B cell (primary cell): ENCODE measurements at regions not wholly inside any gene's neighbourhood (a gene's known extent, or its start where the extent isn't known, plus 50 kb on each side); places are given as distances from the start of the nearest gene placed in this dataset.

Source experiments
- ATAC-seq: fragments of 200-7000 bp; cut with Tn5 transposase; one replicate; pipeline ENCODE4 v1.10.0; 2021; ENCODE audit warnings: low read depth, mild to moderate bottlenecking, moderate number of reproducible peaks, moderate library complexity
- CTCF ChIA-PET: fragments of 350-600 bp; sonication (Branson Sonifier 250); formaldehyde crosslinking; loops from one replicate; lab custom pipeline; 2021; ENCODE audit warnings: antibody characterized with exemption, inconsistent platforms; lab: Charles Lee
- POLR2A ChIA-PET: fragments of 350-600 bp; sonication (Branson Sonifier 250); formaldehyde crosslinking; loops from one replicate; lab custom pipeline; 2021; ENCODE audit warnings: antibody characterized with exemption; lab: Charles Lee
- DNase-seq: peaks from one replicate; pipeline ENCODE4 v3.0.0; 2013
- H2AFZ ChIP-seq: 2 replicates; pipeline ENCODE4 v1.6.1; 2012; ENCODE audit warnings: mild to moderate bottlenecking, low read depth, low read length; ENCODE audit not compliant: insufficient read depth, poor library complexity, severe bottlenecking
- H3K27ac ChIP-seq, 2 donors: 1 replicate in 1 of 2; 2 replicates in 1 of 2; pipeline ENCODE4 v1.5.1; 2012 to 2013; ENCODE audit warnings: low read length in 2 of 2, mild to moderate bottlenecking in 2 of 2, moderate library complexity in 1 of 2
- H3K27me3 ChIP-seq, 4 experiments: fragments of 200-600 bp in 1 of 4; sonication (generic) in 1 of 4; replicated peaks in 1 of 4; 1 replicate in 2 of 4; 2 replicates in 2 of 4; pipeline versions ENCODE4 v1.6.1 to v1.7.0; 2013 to 2016; ENCODE audit warnings: low read length in 3 of 4, mild to moderate bottlenecking in 2 of 4, mixed read lengths in 1 of 4, moderate library complexity in 1 of 4; ENCODE audit not compliant: insufficient read depth in 4 of 4, control insufficient read depth in 3 of 4; ENCODE audit errors: control extremely low read depth in 1 of 4
- H3K36me3 ChIP-seq, 2 experiments: replicated peaks in 1 of 2; 1 replicate in 1 of 2; 2 replicates in 1 of 2; pipeline versions ENCODE4 v1.6.1 to v1.7.1; 2013; ENCODE audit warnings: low read length in 1 of 2; ENCODE audit not compliant: insufficient read depth in 2 of 2, control insufficient read depth in 1 of 2; ENCODE audit errors: control extremely low read depth in 1 of 2, extremely low read depth in 1 of 2
- H3K4me1 ChIP-seq, 2 donors: fragments of 200-600 bp in 1 of 2; sonication (generic) in 1 of 2; 1 replicate in 1 of 2; 2 replicates in 1 of 2; pipeline versions ENCODE4 v1.5.1 to v1.6.1; 2013 to 2017; ENCODE audit warnings: low read length in 2 of 2; ENCODE audit not compliant: control insufficient read depth in 2 of 2, insufficient read depth in 2 of 2
- H3K4me2 ChIP-seq: replicated peaks from 2 replicates; pipeline ENCODE3; 2012; ENCODE audit warnings: mild to moderate bottlenecking, low read depth, low read length; ENCODE audit not compliant: poor library complexity, severe bottlenecking
- H3K4me3 ChIP-seq, 5 experiments: fragments of 200-600 bp in 1 of 5; sonication (generic) in 1 of 5; 1 replicate in 3 of 5; 2 replicates in 2 of 5; pipeline versions ENCODE4 v1.5.1 to v1.7.0; 2011 to 2016; ENCODE audit warnings: low read length in 4 of 5, mild to moderate bottlenecking in 4 of 5, low read depth in 2 of 5, control low read depth in 1 of 5, moderate library complexity in 1 of 5; ENCODE audit not compliant: insufficient read depth in 1 of 5; ENCODE audit errors: control extremely low read depth in 1 of 5, extremely low read depth in 1 of 5
- H3K79me2 ChIP-seq: fragments of 200-600 bp; sonication (generic); one replicate; pipeline ENCODE4 v1.6.0; 2016; ENCODE audit warnings: low read length; ENCODE audit not compliant: control insufficient read depth, insufficient read depth
- H3K9ac ChIP-seq: fragments of 200-600 bp; sonication (generic); 2 replicates; pipeline ENCODE4 v1.6.1; 2017; ENCODE audit warnings: mild to moderate bottlenecking, low read length, moderate library complexity
- H3K9me3 ChIP-seq, 3 donors: one replicate each; pipeline versions ENCODE4 v1.6.1 to v1.7.1; 2013; ENCODE audit warnings: low read length in 2 of 3; ENCODE audit not compliant: control insufficient read depth in 2 of 3, insufficient read depth in 1 of 3; ENCODE audit errors: control extremely low read depth in 1 of 3
- H4K20me1 ChIP-seq: 2 replicates; pipeline ENCODE4 v1.6.0; 2012; ENCODE audit warnings: mild to moderate bottlenecking, low read length; ENCODE audit not compliant: insufficient read depth, control insufficient read depth, poor library complexity, severe bottlenecking
- H3K27ac Mint-ChIP-seq: one replicate; pipeline ENCODE4 v1.8.0; 2021; ENCODE audit warnings: mixed read lengths
- H3K27me3 Mint-ChIP-seq: one replicate; pipeline ENCODE4 v1.8.0; 2021; ENCODE audit warnings: mixed read lengths
- H3K4me1 Mint-ChIP-seq: one replicate; pipeline ENCODE4 v1.8.0; 2021; ENCODE audit warnings: mixed read lengths
- H3K4me3 Mint-ChIP-seq: one replicate; pipeline ENCODE4 v1.8.0; 2021; ENCODE audit warnings: mixed read lengths
- H3K9me3 Mint-ChIP-seq: one replicate; pipeline ENCODE4 v1.8.0; 2022; ENCODE audit warnings: mixed read lengths; ENCODE audit not compliant: insufficient read depth
- CTCF ChIP-seq: fragments of 200-600 bp; IDR thresholded peaks from one replicate; pipeline ENCODE4 v1.8.0; 2022; ENCODE audit warnings: antibody characterized with exemption, mild to moderate bottlenecking
- EZH2 ChIP-seq: IDR thresholded peaks from 2 replicates; pipeline ENCODE4 v1.6.1; 2012; ENCODE audit warnings: borderline replicate concordance, low read depth, mild to moderate bottlenecking, moderate library complexity, low read length; ENCODE audit not compliant: insufficient read depth, poor library complexity, severe bottlenecking
- WGBS: methylation state at CpG from one replicate; pipeline ENCODE4 v1.1.5; 2013; ENCODE audit warnings: missing lambda C conversion rate; ENCODE audit not compliant: insufficient coverage; 5-methylcytosine and 5-hydroxymethylcytosine counted together
- intact Hi-C: fragments of 100-400 bp; cut with micrococcal nuclease; formaldehyde crosslinking; loops from one replicate; pipeline ENCODE4 v1.10.0; 2022

DNA sequence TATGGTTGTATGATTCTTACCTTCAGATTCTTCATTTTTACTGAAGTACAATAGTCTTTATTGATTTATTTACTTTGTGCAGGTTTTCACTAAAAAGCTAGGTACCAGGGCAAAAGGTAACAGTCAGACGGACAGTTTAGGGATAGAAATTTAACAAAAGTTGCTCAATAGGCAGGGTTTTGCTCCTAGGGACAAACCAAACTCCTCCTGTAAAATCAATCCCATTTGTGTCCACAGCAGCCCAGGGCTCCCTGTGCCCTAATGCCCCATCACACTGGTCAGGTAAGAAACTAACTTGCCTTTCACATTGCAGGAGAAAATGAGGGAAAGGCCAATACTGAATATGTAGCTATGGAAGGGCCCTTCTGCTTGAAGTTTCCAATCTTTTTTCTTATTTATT lies 410.9 kb downstream of the EPHA4 start:
- no CpG with 5 or more reads among the region's 1 CpG for WGBS
- no peak for TF ChIP-seq CTCF
- TF ChIP-seq EZH2: no peak
- peaks cover 11% of the 10 kb centered on the region for H3K27me3 Mint-ChIP-seq
- no peak overlapping the region for H2AFZ ChIP-seq
- peaks cover 0 to 1% (median 0%) of the 10 kb centered on the region in 3 donors for H3K9me3 ChIP-seq
- peaks cover 2% of the 10 kb centered on the region for H3K4me1 Mint-ChIP-seq
- no peak overlapping the region for H3K27ac Mint-ChIP-seq
- peaks cover 0 to 5% (median 0%) of the 10 kb centered on the region in 4 experiments for H3K27me3 ChIP-seq
- no peak overlapping the region for H3K4me2 ChIP-seq
- H3K36me3 ChIP-seq: no peaks in the 10 kb centered on the region
- DNase-seq (no peak), ATAC-seq (no peak)
- ChIA-PET POLR2A (no interaction called here), CTCF (interaction anchor here (0.7 kb wide), 1 partner anchor 33 kb away, joined by 3 read pairs; no protein-coding TSS in a partner anchor)
- H4K20me1 ChIP-seq: no peaks in the 10 kb centered on the region
- no peak overlapping the region for H3K4me3 Mint-ChIP-seq
- H3K9ac ChIP-seq: no peak overlapping the region
- intact Hi-C loops: no loop called here
- peaks cover 2% of the 10 kb centered on the region for H3K9me3 Mint-ChIP-seq
- H3K4me1 ChIP-seq: peaks cover under 1 to 2% of the 10 kb centered on the region in 2 donors
- H3K27ac ChIP-seq: no peak overlapping the region
- H3K4me3 ChIP-seq: no peak overlapping the region
- no peaks in the 10 kb centered on the region for H3K79me2 ChIP-seq

- H3K4me1 Mint-ChIP-seq: peaks cover 5% of the 10 kb centered on the region
- H2AFZ ChIP-seq: peak overlapping the region; percentile 6
- peaks cover 0 to 5% (median 0%) of the 10 kb centered on the region in 4 experiments for H3K27me3 ChIP-seq
- CTCF ChIA-PET: no interaction called here
- H3K36me3 ChIP-seq: no peaks in the 10 kb centered on the region
- no peak overlapping the region for H3K27ac Mint-ChIP-seq
- peaks cover 0 to 2% (median 0%) of the 10 kb centered on the region in 3 donors for H3K9me3 ChIP-seq
- H3K79me2 ChIP-seq: no peaks in the 10 kb centered on the region
- WGBS: 23% methylated on average over 4 of the region's 7 CpGs
- DNase-seq (peak; percentile 10), ATAC-seq (peak; percentile 36)
- H3K9ac ChIP-seq: no peak overlapping the region
- H3K27me3 Mint-ChIP-seq: peaks cover 17% of the 10 kb centered on the region
- H3K4me2 ChIP-seq: no peak overlapping the region
- no peak overlapping the region for H3K4me3 ChIP-seq
- H3K4me1 ChIP-seq: peaks cover 5% of the 10 kb centered on the region in 2 donors
- no peaks in the 10 kb centered on the region for H4K20me1 ChIP-seq
- H3K9me3 Mint-ChIP-seq: peaks cover 2% of the 10 kb centered on the region
- no peak overlapping the region for H3K27ac ChIP-seq
- TF ChIP-seq CTCF: no peak
- no peak for TF ChIP-seq EZH2
- intact Hi-C loops: no loop called here
- POLR2A ChIA-PET: no interaction called here
- no peak overlapping the region for H3K4me3 Mint-ChIP-seq
Measured at GRCh38 chr2:221166292-221166691, 405.8 kb downstream of the EPHA4 start.
